ENCODE measurements at regions not wholly inside any gene's neighbourhood (a gene's known extent, or its start where the extent isn't known, plus 50 kb on each side); places are given as distances from the start of the nearest gene placed in this dataset.

- ATAC-seq (no peak), DNase-seq (ENCODE audit: low spot score) (no peak), FAIRE-seq (no peak)
- WGBS (ENCODE audit: low lambda C conversion rate) = 5% methylated on average over 4 of the region's 4 CpGs
- no TSS peak for BruUV-seq (replicated peaks)
- H3K27me3 ChIP-seq (ENCODE audit: control insufficient read depth in 1 of 2, insufficient read depth in 2 of 2, low read length in 2 of 2) = peaks cover 0 to 11% of the 10 kb centered on the region in 2 experiments; a peak in 2 of 5 replicates
- H3K79me2 ChIP-seq (ENCODE audit: insufficient read depth, low read length) = no peaks in the 10 kb centered on the region
- no peak overlapping the region for H3K4me2 ChIP-seq (ENCODE audit: low read depth, low read length)
- TF ChIP-seq TBL1XR1 (IDR thresholded peaks at IDR 0.05; ENCODE audit: borderline replicate concordance, low read length, partially characterized antibody) (no peak), ZSCAN12 (CRISPR knock-in tag; IDR thresholded peaks at IDR 0.05) (no peak), NFE2L1 (CRISPR knock-in tag; IDR thresholded peaks at IDR 0.05; ENCODE audit: borderline replicate concordance) (no peak), ZNF234 (CRISPR knock-in tag; conservative IDR thresholded peaks at IDR 0.05) (no peak), ZNF34 (CRISPR knock-in tag; IDR thresholded peaks at IDR 0.05; ENCODE audit: borderline replicate concordance) (no peak), ZEB1 (IDR thresholded peaks at IDR 0.05; ENCODE audit: insufficient replicate concordance, low read depth) (no peak), NCOA2 (CRISPR knock-in tag; IDR thresholded peaks at IDR 0.05) (no peak), ZNF777 (CRISPR knock-in tag; IDR thresholded peaks at IDR 0.05) (no peak), ETS1 (CRISPR knock-in tag; IDR thresholded peaks at IDR 0.05) (no peak), ZNF7 (CRISPR knock-in tag; IDR thresholded peaks at IDR 0.05) (no peak), RBM39 (IDR thresholded peaks at IDR 0.05; ENCODE audit: low read depth, low read length, poor library complexity, severe bottlenecking) (no peak)
- TF ChIP-seq, protein P1, sequence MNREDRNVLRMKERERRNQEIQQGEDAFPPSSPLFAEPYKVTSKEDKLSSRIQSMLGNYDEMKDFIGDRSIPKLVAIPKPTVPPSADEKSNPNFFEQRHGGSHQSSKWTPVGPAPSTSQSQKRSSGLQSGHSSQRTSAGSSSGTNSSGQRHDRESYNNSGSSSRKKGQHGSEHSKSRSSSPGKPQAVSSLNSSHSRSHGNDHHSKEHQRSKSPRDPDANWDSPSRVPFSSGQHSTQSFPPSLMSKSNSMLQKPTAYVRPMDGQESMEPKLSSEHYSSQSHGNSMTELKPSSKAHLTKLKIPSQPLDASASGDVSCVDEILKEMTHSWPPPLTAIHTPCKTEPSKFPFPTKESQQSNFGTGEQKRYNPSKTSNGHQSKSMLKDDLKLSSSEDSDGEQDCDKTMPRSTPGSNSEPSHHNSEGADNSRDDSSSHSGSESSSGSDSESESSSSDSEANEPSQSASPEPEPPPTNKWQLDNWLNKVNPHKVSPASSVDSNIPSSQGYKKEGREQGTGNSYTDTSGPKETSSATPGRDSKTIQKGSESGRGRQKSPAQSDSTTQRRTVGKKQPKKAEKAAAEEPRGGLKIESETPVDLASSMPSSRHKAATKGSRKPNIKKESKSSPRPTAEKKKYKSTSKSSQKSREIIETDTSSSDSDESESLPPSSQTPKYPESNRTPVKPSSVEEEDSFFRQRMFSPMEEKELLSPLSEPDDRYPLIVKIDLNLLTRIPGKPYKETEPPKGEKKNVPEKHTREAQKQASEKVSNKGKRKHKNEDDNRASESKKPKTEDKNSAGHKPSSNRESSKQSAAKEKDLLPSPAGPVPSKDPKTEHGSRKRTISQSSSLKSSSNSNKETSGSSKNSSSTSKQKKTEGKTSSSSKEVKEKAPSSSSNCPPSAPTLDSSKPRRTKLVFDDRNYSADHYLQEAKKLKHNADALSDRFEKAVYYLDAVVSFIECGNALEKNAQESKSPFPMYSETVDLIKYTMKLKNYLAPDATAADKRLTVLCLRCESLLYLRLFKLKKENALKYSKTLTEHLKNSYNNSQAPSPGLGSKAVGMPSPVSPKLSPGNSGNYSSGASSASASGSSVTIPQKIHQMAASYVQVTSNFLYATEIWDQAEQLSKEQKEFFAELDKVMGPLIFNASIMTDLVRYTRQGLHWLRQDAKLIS (CRISPR knock-in tag; IDR thresholded peaks at IDR 0.05) = no peak
- H3K4me1 ChIP-seq (ENCODE audit: insufficient read depth, low read length) = no peaks in the 10 kb centered on the region
- intact Hi-C loops (cut with micrococcal nuclease; ENCODE audit: unreplicated experiment) (no loop called here), in situ Hi-C loops (cut with HindIII; ENCODE audit: extremely low pct_ligation_motif_present, low pct_unique_long_range_greater_than_20kb) (no loop called here)
- H3K27ac ChIP-seq (ENCODE audit: extremely low read length, insufficient read depth, low read length) = no peak overlapping the region
- H3K36me3 ChIP-seq (replicated peaks in 1 of 2; ENCODE audit: control insufficient read depth in 1 of 2, insufficient read depth in 2 of 2, low read length in 2 of 2) = no peaks in the 10 kb centered on the region
- H4K20me1 ChIP-seq (ENCODE audit: insufficient read depth, low read length) = no peaks in the 10 kb centered on the region
- POLR2A ChIA-PET = no interaction called here
- no peak overlapping the region for H3K4me3 ChIP-seq (replicated peaks in 1 of 3; ENCODE audit: insufficient read depth in 1 of 3, low read depth in 2 of 3, low read length in 3 of 3)
- CTCF ChIA-PET (ENCODE audit: low intra/inter-chr PET ratio, low total read pairs) = no interaction called here
- no peak overlapping the region for H3K9ac ChIP-seq (ENCODE audit: insufficient read depth, low read depth, low read length)
- H3K9me3 ChIP-seq (ENCODE audit: low read length) = no peaks in the 10 kb centered on the region
- no peak overlapping the region for H2AFZ ChIP-seq (ENCODE audit: low read length)
Measured at GRCh38 chr2:176687342-176687741, 418.1 kb downstream of the MTX2 start.

All from HepG2 (cell line).